Trophoblast cell (in vitro differentiated cells and primary cell): ENCODE measurements at regions not wholly inside any gene's neighbourhood (a gene's known extent, or its start where the extent isn't known, plus 50 kb on each side); places are given as distances from the start of the nearest gene placed in this dataset.

Source experiments
- DNase-seq, 2 donors: peaks; one replicate each; pipeline ENCODE4 v3.0.0-alpha.2; 2016
- H2AFZ ChIP-seq: 2 replicates; pipeline ENCODE4 v1.6.1; 2013; ENCODE audit warnings: low read length, moderate library complexity, mild to moderate bottlenecking; ENCODE audit not compliant: insufficient read depth, poor library complexity
- H2AK5ac ChIP-seq: 2 replicates; pipeline ENCODE4 v1.6.1; 2013; ENCODE audit warnings: mild to moderate bottlenecking, low read length
- H2BK120ac ChIP-seq: 2 replicates; pipeline ENCODE4 v1.6.1; 2013; ENCODE audit warnings: low read length, mild to moderate bottlenecking, moderate library complexity; ENCODE audit not compliant: insufficient read depth, poor library complexity
- H2BK12ac ChIP-seq: 2 replicates; pipeline ENCODE4 v1.6.1; 2013; ENCODE audit warnings: mild to moderate bottlenecking, low read length, moderate library complexity
- H2BK5ac ChIP-seq: 2 replicates; pipeline ENCODE4 v1.6.1; 2013; ENCODE audit warnings: low read length, low read depth, moderate library complexity, mild to moderate bottlenecking; ENCODE audit not compliant: poor library complexity
- H3K14ac ChIP-seq: 2 replicates; pipeline ENCODE4 v1.6.1; 2013; ENCODE audit warnings: mild to moderate bottlenecking, low read length
- H3K18ac ChIP-seq: 2 replicates; pipeline ENCODE4 v1.6.1; 2013; ENCODE audit warnings: mild to moderate bottlenecking, low read length
- H3K23ac ChIP-seq: 2 replicates; pipeline ENCODE4 v1.6.1; 2013; ENCODE audit warnings: low read length
- H3K27ac ChIP-seq: 2 replicates; pipeline ENCODE4 v1.5.1; 2013; ENCODE audit warnings: low read depth, mild to moderate bottlenecking, inconsistent platforms, low read length, moderate library complexity
- H3K27me3 ChIP-seq: 2 replicates; pipeline ENCODE4 v1.6.1; 2013; ENCODE audit warnings: inconsistent platforms, mild to moderate bottlenecking, low read length, moderate library complexity; ENCODE audit not compliant: insufficient read depth
- H3K36me3 ChIP-seq, 2 experiments: 1 replicate in 1 of 2; 2 replicates in 1 of 2; pipeline ENCODE4 v1.6.1; 2013; ENCODE audit warnings: low read length in 2 of 2, mild to moderate bottlenecking in 2 of 2, moderate library complexity in 1 of 2; ENCODE audit not compliant: insufficient read depth in 2 of 2, control insufficient read depth in 1 of 2
- H3K4ac ChIP-seq: 2 replicates; pipeline ENCODE4 v1.6.1; 2013; ENCODE audit warnings: low read depth, mild to moderate bottlenecking, low read length, moderate library complexity
- H3K4me1 ChIP-seq, 2 experiments: 1 replicate in 1 of 2; 2 replicates in 1 of 2; pipeline ENCODE4 v1.6.1; 2013; ENCODE audit warnings: low read length in 2 of 2, mild to moderate bottlenecking in 2 of 2, moderate library complexity in 1 of 2; ENCODE audit not compliant: insufficient read depth in 2 of 2, control insufficient read depth in 1 of 2
- H3K4me2 ChIP-seq: 2 replicates; pipeline ENCODE4 v1.6.1; 2013; ENCODE audit warnings: inconsistent platforms, mild to moderate bottlenecking, low read length, moderate library complexity
- H3K4me3 ChIP-seq: 2 replicates; pipeline ENCODE4 v1.5.1; 2013; ENCODE audit warnings: mild to moderate bottlenecking, low read depth, low read length, inconsistent platforms
- H3K79me1 ChIP-seq: one replicate; pipeline ENCODE4 v1.6.1; 2013; ENCODE audit warnings: low read length
- H3K79me2 ChIP-seq: 2 replicates; pipeline ENCODE4 v1.6.1; 2013; ENCODE audit warnings: low read length, mild to moderate bottlenecking; ENCODE audit not compliant: control insufficient read depth, insufficient read depth, poor library complexity
- H3K9ac ChIP-seq: 2 replicates; pipeline ENCODE4 v1.6.1; 2013; ENCODE audit warnings: mild to moderate bottlenecking, low read length
- H3K9me3 ChIP-seq: 2 replicates; pipeline ENCODE4 v1.6.1; 2013; ENCODE audit warnings: low read depth, mild to moderate bottlenecking, control low read depth, inconsistent platforms, low read length; ENCODE audit not compliant: insufficient read depth
- H4K12ac ChIP-seq: 2 replicates; pipeline ENCODE4 v1.6.1; 2013; ENCODE audit warnings: low read depth, mild to moderate bottlenecking, low read length, moderate library complexity
- H4K8ac ChIP-seq: 2 replicates; pipeline ENCODE4 v1.6.1; 2013; ENCODE audit warnings: low read depth, mild to moderate bottlenecking, low read length, moderate library complexity
- H4K91ac ChIP-seq: one replicate; pipeline ENCODE4 v1.6.1; 2013; ENCODE audit warnings: low read depth, mild to moderate bottlenecking, low read length, moderate library complexity
- WGBS: extraction: QIAGEN DNeasy Blood & Tissue Kit; methylation state at CpG from one replicate; pipeline ENCODE4 v1.1.7; 2013; ENCODE audit warnings: missing lambda C conversion rate; ENCODE audit not compliant: insufficient read length, insufficient coverage; ENCODE audit errors: extremely low coverage; 5-methylcytosine and 5-hydroxymethylcytosine counted together

- Histone ChIP-seq H3K4me1 (peaks cover 0 to 4% of the 10 kb centered on the region in 2 experiments), H3K27ac (no peak overlapping the region), H3K4ac (no peak overlapping the region), H3K9me3 (peaks cover 6% of the 10 kb centered on the region), H4K91ac (no peak overlapping the region), H4K8ac (no peak overlapping the region), H3K4me3 (no peak overlapping the region), H3K4me2 (no peak overlapping the region), H3K14ac (no peak overlapping the region), H3K9ac (no peak overlapping the region), H3K27me3 (no peaks in the 10 kb centered on the region), H3K79me1 (no peaks in the 10 kb centered on the region), H2AFZ (no peak overlapping the region), H3K36me3 (no peaks in the 10 kb centered on the region), H3K79me2 (no peaks in the 10 kb centered on the region), H3K23ac (no peak overlapping the region), H2BK5ac (no peak overlapping the region), H3K18ac (no peak overlapping the region), H2BK12ac (peak overlapping the region; percentile 33), H4K12ac (no peak overlapping the region), H2BK120ac (no peak overlapping the region), H2AK5ac (peak overlapping the region; percentile 49)
- no CpG with 5 or more reads among the region's 39 CpGs for WGBS
- no peak for DNase-seq
Observed at GRCh38 chr9:96048956-96049831, 173.7 kb downstream of the ERCC6L2 start.

GRCh38 chr9:96048104-96048955 is 172.8 kb downstream of the ERCC6L2 start:
- Histone ChIP-seq H3K9ac (no peak overlapping the region), H3K36me3 (no peaks in the 10 kb centered on the region), H2BK120ac (peak overlapping the region; percentile 45), H4K12ac (no peak overlapping the region), H2AFZ (no peak overlapping the region), H3K79me2 (no peaks in the 10 kb centered on the region), H2BK12ac (no peak overlapping the region), H3K9me3 (peaks cover 3% of the 10 kb centered on the region), H3K4ac (no peak overlapping the region), H3K4me2 (no peak overlapping the region), H4K91ac (peak overlapping the region; percentile 32), H3K27ac (no peak overlapping the region), H3K4me1 (peaks cover 0 to 4% of the 10 kb centered on the region in 2 experiments), H3K4me3 (peak overlapping the region; percentile 11), H2BK5ac (no peak overlapping the region), H2AK5ac (no peak overlapping the region), H3K14ac (no peak overlapping the region), H4K8ac (no peak overlapping the region), H3K27me3 (no peaks in the 10 kb centered on the region), H3K79me1 (no peaks in the 10 kb centered on the region), H3K23ac (no peak overlapping the region), H3K18ac (no peak overlapping the region)
- WGBS = no CpG with 5 or more reads among the region's 24 CpGs
- DNase-seq = no peak

GRCh38 chr9:96047741-96048103 is 172.2 kb downstream of the ERCC6L2 start:
- Histone ChIP-seq H2BK12ac (no peak overlapping the region), H2AK5ac (peak overlapping the region; percentile 53), H4K8ac (no peak overlapping the region), H3K27ac (no peak overlapping the region), H3K9me3 (peaks cover 3% of the 10 kb centered on the region), H2BK5ac (no peak overlapping the region), H4K91ac (no peak overlapping the region), H3K36me3 (no peaks in the 10 kb centered on the region), H3K18ac (no peak overlapping the region), H3K79me2 (no peaks in the 10 kb centered on the region), H2AFZ (peak overlapping the region; percentile 5), H4K12ac (no peak overlapping the region), H3K4me1 (peaks cover 0 to 4% of the 10 kb centered on the region in 2 experiments), H3K9ac (no peak overlapping the region), H3K23ac (no peak overlapping the region), H3K27me3 (no peaks in the 10 kb centered on the region), H3K4me3 (no peak overlapping the region), H3K79me1 (no peaks in the 10 kb centered on the region), H3K4me2 (no peak overlapping the region), H2BK120ac (no peak overlapping the region), H3K4ac (no peak overlapping the region), H3K14ac (peak overlapping the region; percentile 57)
- DNase-seq = no peak
- no CpG with 5 or more reads among the region's 10 CpGs for WGBS

- no peaks in the 10 kb centered on the region for H3K36me3 ChIP-seq
- H3K4me3 ChIP-seq = no peak overlapping the region
- no peak overlapping the region for H4K91ac ChIP-seq
- H3K14ac ChIP-seq = no peak overlapping the region
- H3K18ac ChIP-seq = no peak overlapping the region
- no peak overlapping the region for H3K4ac ChIP-seq
- H3K23ac ChIP-seq = no peak overlapping the region
- H2AFZ ChIP-seq = no peak overlapping the region
- no peaks in the 10 kb centered on the region for H3K79me1 ChIP-seq
- no peak for DNase-seq
- no peaks in the 10 kb centered on the region for H3K27me3 ChIP-seq
- no peak overlapping the region for H4K12ac ChIP-seq
- H2BK12ac ChIP-seq = no peak overlapping the region
- H2BK120ac ChIP-seq = no peak overlapping the region
- no peaks in the 10 kb centered on the region for H3K79me2 ChIP-seq
- no peak overlapping the region for H4K8ac ChIP-seq
- no peak overlapping the region for H3K27ac ChIP-seq
- no peak overlapping the region for H2AK5ac ChIP-seq
- H3K9me3 ChIP-seq = peaks cover 3% of the 10 kb centered on the region
- no CpG with 5 or more reads among the region's 16 CpGs for WGBS
- no peak overlapping the region for H2BK5ac ChIP-seq
- no peak overlapping the region for H3K9ac ChIP-seq
- H3K4me1 ChIP-seq = peaks cover 0 to 4% of the 10 kb centered on the region in 2 experiments
- H3K4me2 ChIP-seq = no peak overlapping the region
Observed at GRCh38 chr9:96047116-96047639, 171.7 kb downstream of the ERCC6L2 start.
